ENCODE measurements at regions not wholly inside any gene's neighbourhood (a gene's known extent, or its start where the extent isn't known, plus 50 kb on each side); places are given as distances from the start of the nearest gene placed in this dataset.

DNA sequence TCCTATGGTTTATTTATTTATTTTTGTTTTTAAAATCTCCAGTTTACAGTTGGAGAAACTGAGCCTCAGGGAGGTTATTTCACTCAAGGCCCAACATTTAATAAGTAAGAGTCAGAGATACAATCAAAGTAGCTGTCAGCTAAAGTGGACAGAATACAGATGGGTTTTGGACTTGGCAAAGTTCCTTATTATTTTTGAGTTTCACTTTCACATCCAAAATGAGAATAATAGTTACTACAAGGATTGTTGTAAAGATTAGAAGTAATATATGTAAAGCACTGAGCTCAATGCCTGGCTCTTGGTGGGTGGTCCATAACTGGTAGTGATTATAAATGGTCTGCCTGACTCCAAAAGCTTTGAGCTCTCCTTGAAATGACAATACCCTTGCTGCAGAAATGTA lies 87.5 kb upstream of the SESN3 start:
- no peak overlapping the region for H3K4me3 ChIP-seq

DNA sequence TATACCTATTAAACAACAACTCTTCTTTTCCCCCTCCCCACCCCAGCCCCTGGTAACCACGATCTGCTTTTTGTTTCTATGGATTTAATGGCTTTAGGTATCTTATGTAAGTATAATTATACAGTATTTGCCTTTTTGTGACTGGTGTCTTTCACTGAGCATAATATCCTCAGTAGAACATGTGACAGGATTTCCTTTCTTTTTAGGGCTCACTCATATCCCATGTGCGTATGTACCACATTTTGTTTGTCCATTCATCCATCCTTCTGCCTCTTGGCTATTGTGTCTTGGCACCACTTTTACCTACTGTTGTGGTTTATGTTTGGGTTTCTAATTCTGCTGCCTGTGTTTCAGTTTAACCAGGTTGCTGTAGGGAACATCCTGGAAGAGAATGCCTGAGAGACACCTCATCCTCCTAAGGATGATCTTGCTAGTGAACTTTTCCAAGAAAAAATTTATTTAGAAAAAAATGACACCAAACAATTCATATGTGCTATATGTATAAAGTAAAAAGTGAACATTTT lies 77.6 kb upstream of the SESN3 start:
- WGBS (ENCODE audit: insufficient coverage, low coverage, low lambda C conversion rate, missing lambda C conversion rate) = 75% methylated on average over 2 of the region's 2 CpGs
- DNase-seq (no peak), ATAC-seq (no peak)
- TF ChIP-seq, protein P1, sequence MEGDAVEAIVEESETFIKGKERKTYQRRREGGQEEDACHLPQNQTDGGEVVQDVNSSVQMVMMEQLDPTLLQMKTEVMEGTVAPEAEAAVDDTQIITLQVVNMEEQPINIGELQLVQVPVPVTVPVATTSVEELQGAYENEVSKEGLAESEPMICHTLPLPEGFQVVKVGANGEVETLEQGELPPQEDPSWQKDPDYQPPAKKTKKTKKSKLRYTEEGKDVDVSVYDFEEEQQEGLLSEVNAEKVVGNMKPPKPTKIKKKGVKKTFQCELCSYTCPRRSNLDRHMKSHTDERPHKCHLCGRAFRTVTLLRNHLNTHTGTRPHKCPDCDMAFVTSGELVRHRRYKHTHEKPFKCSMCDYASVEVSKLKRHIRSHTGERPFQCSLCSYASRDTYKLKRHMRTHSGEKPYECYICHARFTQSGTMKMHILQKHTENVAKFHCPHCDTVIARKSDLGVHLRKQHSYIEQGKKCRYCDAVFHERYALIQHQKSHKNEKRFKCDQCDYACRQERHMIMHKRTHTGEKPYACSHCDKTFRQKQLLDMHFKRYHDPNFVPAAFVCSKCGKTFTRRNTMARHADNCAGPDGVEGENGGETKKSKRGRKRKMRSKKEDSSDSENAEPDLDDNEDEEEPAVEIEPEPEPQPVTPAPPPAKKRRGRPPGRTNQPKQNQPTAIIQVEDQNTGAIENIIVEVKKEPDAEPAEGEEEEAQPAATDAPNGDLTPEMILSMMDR (IDR thresholded peaks at IDR 0.05) = no peak
- TF ChIP-seq POLR2A (IDR thresholded peaks at IDR 0.05) = no peak
- Histone ChIP-seq H3K4me3 (no peak overlapping the region), H3K27ac (no peak overlapping the region), H3K36me3 (no peaks in the 10 kb centered on the region), H3K4me1 (no peaks in the 10 kb centered on the region), H3K9me3 (no peaks in the 10 kb centered on the region), H3K27me3 (no peaks in the 10 kb centered on the region)
- intact Hi-C loops (cut with DNase I) = no loop called here

More for the DNA sequence above, 87.5 kb upstream of the SESN3 start:
- Histone ChIP-seq H3K36me3 (no peaks in the 10 kb centered on the region), H3K27me3 (no peaks in the 10 kb centered on the region), H3K4me1 (no peaks in the 10 kb centered on the region), H3K27ac (no peak overlapping the region), H3K9me3 (no peaks in the 10 kb centered on the region)
- DNase-seq (no peak), ATAC-seq (peak in 1 of 4 donors; percentile 28)
- intact Hi-C loops (cut with DNase I) = no loop called here
- no peak for TF ChIP-seq POLR2A (IDR thresholded peaks at IDR 0.05)
- TF ChIP-seq, protein P1 (IDR thresholded peaks at IDR 0.05) = no peak

DNA sequence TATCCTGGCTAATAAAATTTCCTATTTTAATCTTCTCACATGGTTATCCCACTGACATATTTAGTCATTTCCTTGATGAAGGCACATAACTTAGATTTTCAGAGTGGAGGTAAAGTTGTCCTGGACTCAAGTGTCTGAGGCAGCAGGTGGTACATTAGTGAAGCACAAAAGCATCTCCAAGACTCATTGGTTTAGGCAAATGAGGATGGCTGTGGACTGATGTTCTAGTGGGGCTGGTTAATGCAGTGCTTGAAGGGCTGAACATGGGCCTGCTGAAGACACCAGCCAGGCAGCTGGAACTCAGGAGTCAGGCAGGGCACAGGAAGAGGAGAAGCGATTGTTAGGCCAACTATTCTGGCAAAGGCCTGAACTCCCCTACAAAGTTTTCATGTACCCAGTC lies 76.3 kb upstream of the SESN3 start:
- no peak overlapping the region for H3K27ac ChIP-seq
- no peak for DNase-seq
- TF ChIP-seq POLR2A (IDR thresholded peaks at IDR 0.05) = no peak
- TF ChIP-seq, protein P1 (IDR thresholded peaks at IDR 0.05) = no peak
- WGBS (ENCODE audit: insufficient coverage, low coverage, low lambda C conversion rate, missing lambda C conversion rate) = no CpG with 5 or more reads among the region's 1 CpG
- intact Hi-C loops (cut with DNase I) = no loop called here
- H3K36me3 ChIP-seq = no peaks in the 10 kb centered on the region
- no peaks in the 10 kb centered on the region for H3K4me1 ChIP-seq
- no peaks in the 10 kb centered on the region for H3K27me3 ChIP-seq
- H3K4me3 ChIP-seq = no peak overlapping the region
- no peak for ATAC-seq
- no peaks in the 10 kb centered on the region for H3K9me3 ChIP-seq

GRCh38 chr11:95306801-95307200 lies 75.8 kb upstream of the SESN3 start:
- H3K9me3 ChIP-seq = no peaks in the 10 kb centered on the region
- H3K4me3 ChIP-seq = no peak overlapping the region
- 100% methylated on average over 1 of the region's 1 CpG for WGBS (ENCODE audit: insufficient coverage, low coverage, low lambda C conversion rate, missing lambda C conversion rate)
- TF ChIP-seq POLR2A (IDR thresholded peaks at IDR 0.05) = no peak
- TF ChIP-seq, protein P1 (IDR thresholded peaks at IDR 0.05) = no peak
- no peaks in the 10 kb centered on the region for H3K4me1 ChIP-seq
- no peaks in the 10 kb centered on the region for H3K36me3 ChIP-seq
- no peaks in the 10 kb centered on the region for H3K27me3 ChIP-seq
- ATAC-seq (peak in 1 of 4 donors; percentile 43), DNase-seq (no peak)
- H3K27ac ChIP-seq = no peak overlapping the region
- intact Hi-C loops (cut with DNase I) = no loop called here

DNA sequence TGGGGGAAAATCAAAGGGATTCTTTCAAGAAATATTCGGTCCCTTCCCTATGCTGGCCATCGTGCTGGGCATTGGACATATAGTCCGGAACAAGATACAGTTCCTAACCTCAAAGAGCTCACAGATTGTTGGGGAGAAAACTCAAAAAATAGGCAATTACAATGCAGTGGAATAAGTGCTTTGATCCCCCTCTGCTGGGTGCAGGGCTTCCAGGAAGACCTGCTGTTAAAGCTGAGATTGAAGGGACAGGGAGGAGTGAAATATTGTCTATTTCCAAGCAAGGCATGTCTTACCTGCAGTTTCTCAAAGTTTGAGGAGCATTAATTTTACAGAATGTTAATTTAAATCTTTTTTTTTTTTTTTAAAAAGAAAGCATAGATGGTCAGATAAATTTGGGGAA lies 75.1 kb upstream of the SESN3 start:
- TF ChIP-seq POLR2A (IDR thresholded peaks at IDR 0.05) = no peak
- TF ChIP-seq, protein P1 (IDR thresholded peaks at IDR 0.05) = no peak

More for the DNA sequence above, 75.1 kb upstream of the SESN3 start:
- DNase-seq (no peak), ATAC-seq (no peak)
- 70% methylated on average over 3 of the region's 3 CpGs for WGBS (ENCODE audit: insufficient coverage, low coverage, low lambda C conversion rate, missing lambda C conversion rate)
- Histone ChIP-seq H3K27me3 (no peaks in the 10 kb centered on the region), H3K4me3 (no peak overlapping the region), H3K36me3 (no peaks in the 10 kb centered on the region), H3K9me3 (no peaks in the 10 kb centered on the region), H3K27ac (no peak overlapping the region), H3K4me1 (no peaks in the 10 kb centered on the region)
- intact Hi-C loops (cut with DNase I) = no loop called here

Data from right lobe of liver (tissue), 6 donors.